Breast epithelium (tissue), 3 donors: ENCODE measurements at regions not wholly inside any gene's neighbourhood (a gene's known extent, or its start where the extent isn't known, plus 50 kb on each side); places are given as distances from the start of the nearest gene placed in this dataset.

Experiments used
- CTCF ChIP-seq, 3 donors: fragments of 450-650 bp; IDR thresholded peaks; one replicate each; pipeline ENCODE4 v1.5.1; 2016 to 2017; ENCODE audit warnings: antibody characterized with exemption in 3 of 3, mild to moderate bottlenecking in 3 of 3, moderate library complexity in 3 of 3
- POLR2AphosphoS5 ChIP-seq, 3 donors: sonication (generic); formaldehyde crosslinking; IDR thresholded peaks; one replicate each; pipeline ENCODE4 v1.6.1; 2017; ENCODE audit warnings: antibody characterized with exemption in 3 of 3

GRCh38 chr22:33112580-33112979, 54.4 kb upstream of the SYN3 start:
- no peak for TF ChIP-seq CTCF (IDR thresholded peaks at IDR 0.05)
- TF ChIP-seq POLR2AphosphoS5 (IDR thresholded peaks at IDR 0.05), result no peak
